GM12878 (cell line): ENCODE measurements at regions not wholly inside any gene's neighbourhood (a gene's known extent, or its start where the extent isn't known, plus 50 kb on each side); places are given as distances from the start of the nearest gene placed in this dataset.

ENCODE experiments used
- ATAC-seq: fragments of 200-7000 bp; cut with Tn5 transposase; 3 replicates; pipeline ENCODE4 v1.9.1; 2020; ENCODE audit warnings: mild to moderate bottlenecking, moderate library complexity
- BruUV-seq: library from RNA; stranded (reverse); fragments of 400-500 nt; replicated peaks from 2 replicates; lab custom pipeline; 2021; lab: Mats Ljungman, UMichigan
- CTCF ChIA-PET: fragments of 300-600 bp; sonication (Branson Sonifier 250); formaldehyde crosslinking; extraction: SDS; loops from one replicate; lab custom pipeline; 2021; ENCODE audit warnings: inconsistent platforms; lab: Yijun Ruan, JAX
- POLR2A ChIA-PET: fragments of 350-600 bp; formaldehyde crosslinking; extraction: SDS; loops from one replicate; lab custom pipeline; 2021; ENCODE audit warnings: inconsistent platforms; lab: Charles Lee
- RAD21 ChIA-PET: fragments of 300-600 bp; sonication (Branson Sonifier 250); formaldehyde crosslinking; loops from one replicate; lab custom pipeline; 2023; ENCODE audit warnings: antibody characterized with exemption; ENCODE audit not compliant: unreplicated experiment; lab: Charles Lee
- SMC1A ChIA-PET: fragments of 300-600 bp; sonication (Branson Sonifier 250); formaldehyde crosslinking; loops from one replicate; lab custom pipeline; 2023; ENCODE audit not compliant: unreplicated experiment, uncharacterized antibody; lab: Charles Lee
- DNase-seq: peaks from one replicate; pipeline ENCODE4 v3.0.0-alpha.2; 2011; ENCODE audit warnings: low read depth, low spot score
- FAIRE-seq: peaks from 3 replicates; lab custom pipeline; 2011; peaks lifted over from hg19 to GRCh38; lab: Jason Lieb, UNC
- H2AFZ ChIP-seq: 2 replicates; pipeline ENCODE4 v1.6.0; 2011; ENCODE audit warnings: low read depth, low read length, control low read depth; ENCODE audit not compliant: control insufficient read depth
- H3K27ac ChIP-seq: 2 replicates; pipeline ENCODE4 v1.5.1; 2011; ENCODE audit warnings: control low read depth; ENCODE audit not compliant: control insufficient read depth, insufficient read depth
- H3K27me3 ChIP-seq, 2 experiments: replicated peaks in 1 of 2; 2 replicates each; pipeline versions ENCODE4 v1.6.0 to v1.6.1; 2011; ENCODE audit warnings: low read length in 1 of 2; ENCODE audit not compliant: control insufficient read depth in 2 of 2, insufficient read depth in 2 of 2
- H3K36me3 ChIP-seq, 2 experiments: 2 replicates each; pipeline ENCODE4 v1.5.1; 2011; ENCODE audit warnings: low read length in 1 of 2; ENCODE audit not compliant: control insufficient read depth in 2 of 2, insufficient read depth in 2 of 2
- H3K4me1 ChIP-seq: 2 replicates; pipeline ENCODE4 v1.6.1; 2011; ENCODE audit warnings: mild to moderate bottlenecking, low read length, moderate library complexity, mixed read lengths; ENCODE audit not compliant: control insufficient read depth, insufficient read depth
- H3K4me2 ChIP-seq: 2 replicates; pipeline ENCODE4 v1.6.0; 2011; ENCODE audit warnings: control low read depth; ENCODE audit not compliant: control insufficient read depth, insufficient read depth
- H3K4me3 ChIP-seq: fragments of 200-600 bp; sonication (generic); 2 replicates; pipeline ENCODE4 v1.5.1; 2016
- H3K79me2 ChIP-seq: 2 replicates; pipeline ENCODE4 v1.6.0; 2011; ENCODE audit warnings: low read length; ENCODE audit not compliant: control insufficient read depth, insufficient read depth
- H3K9ac ChIP-seq: 2 replicates; pipeline ENCODE4 v1.8.0; 2011; ENCODE audit warnings: low read length, control low read depth, mixed read lengths; ENCODE audit not compliant: control insufficient read depth, insufficient read depth
- H3K9me3 ChIP-seq: replicated peaks from 3 replicates; pipeline ENCODE4 v1.5.1; 2011; ENCODE audit warnings: mild to moderate bottlenecking, low read length; ENCODE audit not compliant: control insufficient read depth, insufficient read depth
- H4K20me1 ChIP-seq: 2 replicates; pipeline ENCODE4 v1.6.0; 2011; ENCODE audit not compliant: control insufficient read depth, insufficient read depth
- BCL3 ChIP-seq: IDR thresholded peaks from 2 replicates; pipeline ENCODE4 v1.6.1; 2011; ENCODE audit warnings: borderline replicate concordance, low read depth, mild to moderate bottlenecking, moderate library complexity, low read length; ENCODE audit not compliant: insufficient read depth, poor library complexity, severe bottlenecking
- CBX5 ChIP-seq: sonication (generic); IDR thresholded peaks from 2 replicates; pipeline ENCODE4 v1.6.1; 2016; ENCODE audit warnings: low read depth, moderate library complexity, mild to moderate bottlenecking, inconsistent platforms
- EP300 ChIP-seq, 2 experiments: fragments of 150-350 bp in 1 of 2; IDR thresholded peaks; 2 replicates each; pipeline ENCODE4 v1.6.1; 2011 to 2012; ENCODE audit warnings: low read depth in 2 of 2, low read length in 2 of 2, borderline replicate concordance in 1 of 2, improper control_type of control experiment in 1 of 2, inconsistent platforms in 1 of 2; ENCODE audit not compliant: control insufficient read depth in 1 of 2
- EZH2 ChIP-seq: IDR thresholded peaks from 2 replicates; pipeline ENCODE4 v1.6.1; 2012; ENCODE audit warnings: low read depth, mild to moderate bottlenecking, control low read depth, inconsistent platforms, low read length, borderline replicate concordance; ENCODE audit not compliant: control insufficient read depth
- GABPA ChIP-seq: IDR thresholded peaks from 2 replicates; pipeline ENCODE4 v1.6.1; 2014; ENCODE audit warnings: antibody characterized with exemption, low read depth, mild to moderate bottlenecking, inconsistent platforms
- IRF5 ChIP-seq: fragments of 450-650 bp; IDR thresholded peaks from 2 replicates; pipeline ENCODE4 v1.6.1; 2017; ENCODE audit warnings: borderline replicate concordance
- JUND ChIP-seq: IDR thresholded peaks from 2 replicates; pipeline ENCODE4 v1.6.1; 2012; ENCODE audit warnings: low read depth, mild to moderate bottlenecking, low read length, improper control_type of control experiment, moderate library complexity
- NFIC ChIP-seq: IDR thresholded peaks from 2 replicates; pipeline ENCODE4 v1.6.1; 2012; ENCODE audit warnings: low read depth, mild to moderate bottlenecking, inconsistent platforms, low read length, moderate library complexity
- NR2C2 ChIP-seq: IDR thresholded peaks from 2 replicates; pipeline ENCODE4 v1.6.1; 2011; ENCODE audit warnings: borderline replicate concordance, low read depth; ENCODE audit not compliant: control insufficient read depth, insufficient read length
- NR2F1 ChIP-seq: fragments of 450-650 bp; conservative IDR thresholded peaks from 2 replicates; pipeline ENCODE4 v1.6.1; 2017; ENCODE audit warnings: mild to moderate bottlenecking
- REST ChIP-seq: IDR thresholded peaks from 2 replicates; pipeline ENCODE4 v1.6.1; 2012; ENCODE audit warnings: mild to moderate bottlenecking, low read depth, low read length
- SMARCA5 ChIP-seq: fragments of 450-650 bp; IDR thresholded peaks from 2 replicates; pipeline ENCODE4 v1.6.1; 2017; ENCODE audit warnings: mild to moderate bottlenecking
- SPI1 ChIP-seq: IDR thresholded peaks from 2 replicates; pipeline ENCODE4 v1.6.1; 2011; ENCODE audit warnings: low read depth, mild to moderate bottlenecking, low read length, moderate library complexity, borderline replicate concordance; ENCODE audit not compliant: insufficient read depth
- SRF ChIP-seq, 2 experiments: IDR thresholded peaks; 2 replicates each; pipeline ENCODE4 v1.6.1; 2011; ENCODE audit warnings: low read depth in 2 of 2, low read length in 2 of 2, mild to moderate bottlenecking in 1 of 2, moderate library complexity in 1 of 2
- STAT1 ChIP-seq: fragments of 450-650 bp; conservative IDR thresholded peaks from 2 replicates; pipeline ENCODE4 v1.6.1; 2014; ENCODE audit warnings: antibody characterized with exemption, mild to moderate bottlenecking
- WGBS: methylation state at CpG from one replicate; pipeline ENCODE4 v1.1.6; 2016; ENCODE audit warnings: low lambda C conversion rate; ENCODE audit not compliant: insufficient replicate concordance, insufficient coverage; ENCODE audit errors: missing lambda C conversion rate; 5-methylcytosine and 5-hydroxymethylcytosine counted together
- in situ Hi-C: fragments of 300-500 bp; cut with MboI; formaldehyde crosslinking; loops from 9 replicates; pipeline ENCODE4 v1.14.3; 2018; ENCODE audit warnings: mixed read lengths
- intact Hi-C: fragments of 100-400 bp; cut with micrococcal nuclease; formaldehyde crosslinking; loops from one replicate; pipeline ENCODE4 v1.14.2; 2022; ENCODE audit not compliant: unreplicated experiment
- TF ChIP-seq, protein P1 (sequence below): fragments of 150-350 bp; IDR thresholded peaks from 2 replicates; pipeline ENCODE4 v1.6.1; 2014; ENCODE audit warnings: mild to moderate bottlenecking, low read depth, low read length

GRCh38 chr17:72338304-72338703, 217.5 kb downstream of the SOX9 start:
- H3K4me2 ChIP-seq = no peak overlapping the region
- H3K9ac ChIP-seq = no peak overlapping the region
- no TSS peak for BruUV-seq
- DNase-seq (no peak), ATAC-seq (no peak), FAIRE-seq (no peak)
- POLR2A ChIA-PET = no interaction called here
- no peaks in the 10 kb centered on the region for H3K27me3 ChIP-seq
- CTCF ChIA-PET = interaction anchor here (1.1 kb wide), 1 partner anchor 201 kb away, joined by 3 read pairs; no protein-coding TSS in a partner anchor
- SMC1A ChIA-PET = no interaction called here
- H3K9me3 ChIP-seq = no peaks in the 10 kb centered on the region; the same call in 2 of the 3 replicates
- 36% methylated on average over 2 of the region's 2 CpGs for WGBS
- no peaks in the 10 kb centered on the region for H4K20me1 ChIP-seq
- H3K36me3 ChIP-seq = no peaks in the 10 kb centered on the region
- H3K27ac ChIP-seq = no peak overlapping the region
- no peak overlapping the region for H2AFZ ChIP-seq
- no peak overlapping the region for H3K4me3 ChIP-seq
- RAD21 ChIA-PET = interaction anchor here (0.6 kb wide), 1 partner anchor 66 kb away, joined by 3 read pairs; no protein-coding TSS in a partner anchor
- H3K79me2 ChIP-seq = no peaks in the 10 kb centered on the region
- no peaks in the 10 kb centered on the region; the same call in 1 of the 2 replicates for H3K4me1 ChIP-seq
- in situ Hi-C loops = no loop called here
- intact Hi-C loops = no loop called here
- TF ChIP-seq JUND (no peak), EP300 (IDR thresholded peaks at IDR 0.05; ENCODE audit: borderline replicate concordance in 1 of 2, control insufficient read depth in 1 of 2, low read depth in 2 of 2, low read length in 2 of 2) (no peak), BCL3 (no peak), NFIC (no peak), NR2C2 (no peak), SRF (IDR thresholded peaks at IDR 0.05; ENCODE audit: low read depth in 2 of 2, low read length in 2 of 2) (no peak), SMARCA5 (no peak), CBX5 (no peak), SPI1 (no peak), EZH2 (no peak), IRF5 (no peak), GABPA (no peak), REST (no peak), STAT1 (no peak), NR2F1 (no peak)
- TF ChIP-seq, protein P1, sequence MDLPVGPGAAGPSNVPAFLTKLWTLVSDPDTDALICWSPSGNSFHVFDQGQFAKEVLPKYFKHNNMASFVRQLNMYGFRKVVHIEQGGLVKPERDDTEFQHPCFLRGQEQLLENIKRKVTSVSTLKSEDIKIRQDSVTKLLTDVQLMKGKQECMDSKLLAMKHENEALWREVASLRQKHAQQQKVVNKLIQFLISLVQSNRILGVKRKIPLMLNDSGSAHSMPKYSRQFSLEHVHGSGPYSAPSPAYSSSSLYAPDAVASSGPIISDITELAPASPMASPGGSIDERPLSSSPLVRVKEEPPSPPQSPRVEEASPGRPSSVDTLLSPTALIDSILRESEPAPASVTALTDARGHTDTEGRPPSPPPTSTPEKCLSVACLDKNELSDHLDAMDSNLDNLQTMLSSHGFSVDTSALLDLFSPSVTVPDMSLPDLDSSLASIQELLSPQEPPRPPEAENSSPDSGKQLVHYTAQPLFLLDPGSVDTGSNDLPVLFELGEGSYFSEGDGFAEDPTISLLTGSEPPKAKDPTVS = no peak
